Thymus (tissue), 11 donors: ENCODE measurements at regions not wholly inside any gene's neighbourhood (a gene's known extent, or its start where the extent isn't known, plus 50 kb on each side); places are given as distances from the start of the nearest gene placed in this dataset.

Experiments
- DNase-seq, 9 donors: peaks; one replicate each; pipeline ENCODE4 v3.0.0-alpha.2; 2013; ENCODE audit warnings: low spot score in 9 of 9, low read depth in 6 of 9, missing footprints in 1 of 9
- H3K27ac ChIP-seq, 2 donors: one replicate each; pipeline ENCODE4 v1.5.1; 2013; ENCODE audit warnings: control low read depth in 1 of 2, low read depth in 1 of 2, low read length in 1 of 2, mild to moderate bottlenecking in 1 of 2, moderate library complexity in 1 of 2
- H3K27me3 ChIP-seq, 2 donors: one replicate each; pipeline ENCODE4 v1.5.1; 2013; ENCODE audit warnings: low read length in 1 of 2; ENCODE audit not compliant: control insufficient read depth in 2 of 2, insufficient read depth in 1 of 2
- H3K36me3 ChIP-seq, 2 donors: one replicate each; pipeline ENCODE4 v1.5.1; 2013; ENCODE audit warnings: low read length in 1 of 2, mild to moderate bottlenecking in 1 of 2, moderate library complexity in 1 of 2; ENCODE audit not compliant: control insufficient read depth in 2 of 2, insufficient read depth in 2 of 2
- H3K4me1 ChIP-seq, 2 donors: one replicate each; pipeline ENCODE4 v1.5.1; 2013; ENCODE audit warnings: low read length in 2 of 2; ENCODE audit not compliant: control insufficient read depth in 2 of 2, insufficient read depth in 2 of 2
- H3K4me3 ChIP-seq, 2 donors: one replicate each; pipeline ENCODE4 v1.5.1; 2013; ENCODE audit warnings: low read length in 2 of 2, control low read depth in 1 of 2, mild to moderate bottlenecking in 1 of 2
- H3K9me3 ChIP-seq, 2 donors: one replicate each; pipeline ENCODE4 v1.5.1; 2013; ENCODE audit warnings: low read length in 1 of 2, mild to moderate bottlenecking in 1 of 2; ENCODE audit not compliant: control insufficient read depth in 2 of 2, insufficient read depth in 1 of 2
- WGBS: extraction: QIAGEN DNeasy Blood & Tissue Kit; methylation state at CpG from one replicate; pipeline ENCODE4 v1.1.7; 2013; 5-methylcytosine and 5-hydroxymethylcytosine counted together
- donor health status: healthy.

DNA sequence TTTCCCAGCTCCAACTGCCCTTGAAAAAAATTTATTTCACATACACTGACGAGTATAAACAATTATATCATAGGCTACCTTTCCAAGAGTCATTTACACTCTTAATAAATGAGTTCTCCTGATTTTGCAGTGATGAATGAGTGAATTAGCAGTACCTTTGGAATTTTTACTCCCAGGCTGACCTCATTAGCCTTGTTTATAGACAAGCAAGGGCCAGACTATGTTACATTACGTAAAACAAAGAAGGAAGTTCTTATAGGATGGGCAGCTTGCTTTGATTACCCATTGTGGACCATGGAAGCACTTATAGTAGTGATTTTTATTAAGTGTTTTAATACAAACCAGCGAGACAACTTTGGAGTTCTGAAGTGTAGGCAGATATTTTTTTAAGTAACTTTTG lies 112.9 kb upstream of the C1QTNF7 start:
- 91% methylated on average over 3 of the region's 3 CpGs for WGBS
- no peaks in the 10 kb centered on the region for H3K27me3 ChIP-seq
- H3K4me3 ChIP-seq, result no peak overlapping the region

DNA sequence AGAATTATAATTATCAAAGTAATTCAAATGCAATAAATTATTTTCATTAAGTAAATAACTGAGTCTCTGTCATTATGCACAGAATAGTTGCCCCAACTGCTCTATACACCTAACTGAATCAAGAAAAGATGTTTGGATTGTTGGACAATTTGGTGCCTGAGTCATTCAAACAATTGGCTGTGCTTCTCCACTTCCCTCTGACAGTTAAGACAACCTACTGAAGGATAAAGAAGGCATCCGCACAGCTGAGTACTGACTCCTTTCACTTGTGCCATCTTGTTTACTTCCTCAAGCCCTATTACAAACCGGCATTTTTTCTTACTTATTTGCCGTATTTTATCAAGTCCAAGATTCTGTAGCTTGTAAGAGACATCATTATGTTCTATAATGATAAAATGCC lies 110.6 kb upstream of the C1QTNF7 start:
- WGBS, result 96% methylated on average over 3 of the region's 3 CpGs
- DNase-seq, result no peak
- no peaks in the 10 kb centered on the region for H3K36me3 ChIP-seq
- H3K4me1 ChIP-seq, result no peaks in the 10 kb centered on the region
- H3K4me3 ChIP-seq, result no peak overlapping the region
- no peak overlapping the region for H3K27ac ChIP-seq
- H3K27me3 ChIP-seq, result no peaks in the 10 kb centered on the region
- no peaks in the 10 kb centered on the region for H3K9me3 ChIP-seq

More for the DNA sequence above, 112.9 kb upstream of the C1QTNF7 start:
- Histone ChIP-seq H3K9me3 (no peaks in the 10 kb centered on the region), H3K36me3 (no peaks in the 10 kb centered on the region), H3K27ac (no peak overlapping the region), H3K4me1 (no peaks in the 10 kb centered on the region)
- no peak for DNase-seq

DNA sequence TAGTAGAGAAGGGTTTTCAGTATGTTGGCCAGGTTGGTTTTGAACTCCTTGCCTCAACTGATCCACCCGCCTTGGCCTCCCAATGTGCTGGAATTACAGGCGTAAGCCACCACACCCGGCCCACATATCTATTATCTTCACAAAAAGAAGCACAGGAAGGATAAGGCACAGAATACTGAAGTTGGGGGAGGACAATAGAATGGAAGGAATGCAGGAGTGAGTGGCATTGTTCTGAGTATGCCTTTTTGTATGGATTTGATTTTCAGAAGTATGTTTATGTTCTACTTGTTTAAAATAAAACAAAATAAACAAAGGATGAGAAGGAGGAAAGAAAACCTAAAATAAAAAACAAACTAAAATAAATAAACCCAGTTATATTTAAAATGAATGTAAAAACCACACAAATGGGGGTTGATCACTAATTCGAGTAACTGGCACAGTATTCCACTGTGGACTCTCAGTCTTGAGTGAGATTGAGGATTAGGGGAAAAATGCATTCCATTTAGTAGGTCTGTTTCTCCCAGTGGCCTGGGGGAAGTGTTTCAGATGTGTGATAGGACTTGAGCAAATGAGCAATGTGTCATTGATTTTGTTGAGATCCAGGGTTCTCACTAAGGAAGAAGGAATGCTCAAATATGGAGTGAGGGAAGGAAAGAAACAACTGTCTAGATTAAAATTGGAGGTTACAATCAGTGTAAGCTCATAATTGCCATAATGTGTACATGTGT lies 109.0 kb upstream of the C1QTNF7 start:
- 95% methylated on average over 4 of the region's 4 CpGs for WGBS

DNA sequence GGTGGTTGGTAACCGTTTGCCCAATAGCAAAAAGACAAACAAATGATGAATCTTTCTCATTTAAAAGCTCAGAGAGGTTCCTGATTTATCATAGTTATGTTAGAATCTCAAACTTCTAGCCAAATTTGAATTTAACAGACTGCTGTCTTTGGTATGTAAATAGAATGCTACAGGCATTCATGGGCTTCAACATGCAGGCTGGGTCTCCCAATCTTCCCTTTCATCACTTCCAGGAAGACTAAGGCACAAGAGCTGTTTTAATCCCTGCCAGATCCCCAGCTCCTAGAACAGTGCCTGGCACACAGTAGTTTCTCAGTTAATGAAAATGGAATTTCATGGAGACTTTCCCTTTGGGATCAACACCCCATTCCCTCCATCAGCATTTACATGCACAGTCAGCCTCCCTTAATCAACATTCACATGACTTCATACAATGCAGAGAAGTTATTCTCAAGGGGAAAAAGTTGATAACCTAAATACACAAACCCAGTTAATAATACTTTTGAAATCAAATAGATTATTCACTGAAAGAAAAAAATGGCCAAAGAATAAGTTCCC lies 107.6 kb upstream of the C1QTNF7 start:
- WGBS, result 85% methylated on average over 1 of the region's 1 CpG
- H3K36me3 ChIP-seq, result no peaks in the 10 kb centered on the region
- no peaks in the 10 kb centered on the region for H3K9me3 ChIP-seq

More for the DNA sequence above, 109.0 kb upstream of the C1QTNF7 start:
- H3K27me3 ChIP-seq, result no peaks in the 10 kb centered on the region
- H3K4me3 ChIP-seq, result no peak overlapping the region
- H3K9me3 ChIP-seq, result no peaks in the 10 kb centered on the region
- no peaks in the 10 kb centered on the region for H3K36me3 ChIP-seq
- no peaks in the 10 kb centered on the region for H3K4me1 ChIP-seq
- DNase-seq, result no peak
- no peak overlapping the region for H3K27ac ChIP-seq

DNA sequence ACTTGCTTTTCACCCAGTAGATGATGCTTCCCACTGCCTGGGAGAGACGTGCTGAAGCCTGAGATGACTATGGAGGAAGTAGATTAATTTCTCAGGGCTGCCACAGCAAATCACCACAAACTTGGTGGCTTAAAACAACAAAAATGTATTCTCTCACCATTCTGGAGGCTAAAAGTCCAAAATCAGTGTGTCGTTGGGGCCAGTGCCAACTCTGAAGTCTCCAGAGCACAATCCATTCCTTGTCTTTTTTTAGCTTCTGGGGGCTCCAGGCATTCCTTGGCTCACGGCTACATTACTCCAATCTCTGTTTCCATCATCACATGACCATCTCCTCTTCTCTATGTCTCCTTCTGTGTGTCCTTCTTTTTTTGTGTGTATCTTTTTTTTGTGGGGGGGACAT lies 105.8 kb upstream of the C1QTNF7 start:
- Histone ChIP-seq H3K27me3 (no peaks in the 10 kb centered on the region), H3K4me1 (no peaks in the 10 kb centered on the region), H3K9me3 (no peaks in the 10 kb centered on the region), H3K27ac (no peak overlapping the region), H3K36me3 (no peaks in the 10 kb centered on the region), H3K4me3 (no peak overlapping the region)
- DNase-seq, result no peak
- 62% methylated on average over 3 of the region's 3 CpGs for WGBS

More for the DNA sequence above, 107.6 kb upstream of the C1QTNF7 start:
- no peak overlapping the region for H3K4me3 ChIP-seq
- no peak for DNase-seq
- H3K27ac ChIP-seq, result no peak overlapping the region
- H3K27me3 ChIP-seq, result no peaks in the 10 kb centered on the region
- H3K4me1 ChIP-seq, result no peaks in the 10 kb centered on the region

DNA sequence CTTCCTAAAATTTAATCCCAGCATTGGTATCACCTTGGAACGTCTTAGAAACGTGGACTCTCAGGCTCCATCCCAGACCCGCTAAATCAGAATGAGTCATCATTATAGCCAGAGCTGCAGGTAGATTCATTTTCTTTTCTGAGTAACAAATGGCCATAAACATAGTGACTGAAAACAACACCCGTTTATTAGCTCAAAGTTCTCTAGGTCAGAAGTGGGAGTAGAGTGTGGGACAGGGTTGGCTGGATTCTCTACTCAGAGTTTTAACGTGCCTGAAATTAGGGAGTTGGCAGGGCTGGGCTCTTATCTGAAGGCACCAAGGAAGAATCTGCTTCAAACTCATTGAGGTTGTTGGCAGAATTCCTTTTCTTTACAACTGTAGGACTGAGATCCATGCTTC lies 101.8 kb upstream of the C1QTNF7 start:
- Histone ChIP-seq H3K4me3 (no peak overlapping the region), H3K9me3 (no peaks in the 10 kb centered on the region), H3K27me3 (no peaks in the 10 kb centered on the region), H3K27ac (no peak overlapping the region), H3K36me3 (no peaks in the 10 kb centered on the region), H3K4me1 (no peaks in the 10 kb centered on the region)
- DNase-seq, result no peak
- WGBS, result 78% methylated on average over 5 of the region's 5 CpGs

DNA sequence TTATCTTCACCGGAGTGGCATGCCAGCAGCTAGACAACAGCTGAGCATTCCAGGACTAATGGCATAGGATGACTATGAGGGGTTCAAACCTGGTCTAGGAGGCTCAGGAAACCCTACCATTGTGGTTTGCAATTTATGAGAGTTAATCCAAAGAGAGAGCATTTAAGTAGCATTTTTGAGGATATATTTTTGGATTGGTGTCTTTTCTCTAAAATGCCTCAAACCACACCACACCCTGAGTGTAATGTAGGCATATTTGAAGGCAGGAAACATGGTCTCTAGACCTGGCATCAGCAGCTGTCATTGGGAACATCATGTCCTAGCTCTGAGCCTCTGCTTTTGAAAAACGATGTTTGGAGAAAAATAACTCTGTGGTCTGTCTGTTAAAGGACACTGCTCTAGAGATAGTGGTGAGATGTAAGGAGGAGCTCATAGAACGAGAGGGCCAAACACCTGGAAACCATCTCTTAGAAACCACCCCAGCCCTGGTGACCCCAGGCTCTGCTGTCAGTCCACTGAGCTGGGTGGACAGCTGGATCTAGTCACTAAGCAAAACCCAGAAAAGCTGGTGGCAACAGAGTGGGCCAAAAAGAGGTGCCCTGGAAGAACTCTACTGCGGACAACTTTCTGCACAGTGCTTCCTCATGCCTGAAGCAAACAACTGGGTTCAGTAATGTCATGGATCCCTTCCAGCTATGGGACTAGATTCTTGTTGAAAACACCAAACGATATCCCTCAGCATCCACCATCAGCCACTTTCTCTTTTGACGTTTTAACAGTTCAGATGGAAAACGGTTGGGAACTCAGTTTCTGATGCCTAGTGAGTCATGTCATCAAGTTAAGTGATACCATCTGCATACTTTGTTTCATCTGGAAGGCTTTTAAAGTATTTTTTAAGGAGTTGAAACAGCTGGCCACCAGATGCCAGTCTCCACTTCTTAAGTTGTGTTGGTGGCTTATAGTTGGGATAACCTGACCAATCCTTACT lies 100.2 kb upstream of the C1QTNF7 start:
- Histone ChIP-seq H3K27ac (no peak overlapping the region), H3K27me3 (no peaks in the 10 kb centered on the region), H3K4me3 (no peak overlapping the region), H3K4me1 (no peaks in the 10 kb centered on the region), H3K9me3 (no peaks in the 10 kb centered on the region), H3K36me3 (no peaks in the 10 kb centered on the region)
- WGBS, result 93% methylated on average over 7 of the region's 7 CpGs
- DNase-seq, result no peak

DNA sequence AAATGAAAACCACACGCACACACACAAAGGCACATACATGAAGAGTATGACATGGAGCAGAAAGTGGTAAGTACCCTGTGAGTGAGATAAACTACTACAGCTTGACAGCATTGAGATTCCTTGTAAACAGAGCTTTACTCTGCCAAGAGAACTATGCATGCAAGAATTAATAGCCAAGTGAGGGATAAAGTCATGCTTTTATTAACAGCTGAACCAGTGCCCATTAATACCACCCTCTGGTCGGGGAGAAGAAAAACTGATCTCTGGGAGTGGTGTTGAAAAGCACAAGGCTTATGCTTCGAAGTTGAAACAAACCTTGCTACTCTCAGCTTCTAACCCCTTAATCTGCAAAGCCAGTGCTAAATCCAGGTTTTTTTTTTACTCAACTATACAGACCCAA lies 95.9 kb upstream of the C1QTNF7 start:
- Histone ChIP-seq H3K4me1 (no peaks in the 10 kb centered on the region), H3K27ac (no peak overlapping the region), H3K4me3 (no peak overlapping the region), H3K36me3 (no peaks in the 10 kb centered on the region), H3K9me3 (no peaks in the 10 kb centered on the region), H3K27me3 (no peaks in the 10 kb centered on the region)
- DNase-seq, result no peak
- WGBS, result 91% methylated on average over 3 of the region's 3 CpGs

DNA sequence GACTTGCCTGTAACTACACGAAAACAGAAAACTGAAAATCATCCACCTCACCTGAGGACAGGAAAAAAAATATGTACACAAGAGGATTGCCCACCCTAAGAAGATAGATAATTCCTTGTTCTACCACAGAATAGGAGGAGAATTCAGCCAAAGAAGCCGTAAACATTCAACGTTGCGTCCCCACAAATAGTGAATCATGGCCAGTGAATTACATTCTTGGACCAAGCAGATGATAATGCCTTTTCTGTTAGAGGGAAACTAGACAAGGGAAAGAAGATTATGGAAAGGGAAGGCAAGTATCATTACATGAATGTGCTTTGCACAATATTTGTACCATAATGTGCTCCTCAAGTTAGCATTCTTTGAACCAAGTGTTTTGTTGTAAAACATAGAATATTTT lies 95.5 kb upstream of the C1QTNF7 start:
- WGBS, result 96% methylated on average over 4 of the region's 4 CpGs
- no peaks in the 10 kb centered on the region for H3K27me3 ChIP-seq

More for the DNA sequence above, 95.5 kb upstream of the C1QTNF7 start:
- H3K9me3 ChIP-seq, result no peaks in the 10 kb centered on the region
- DNase-seq, result no peak
- H3K4me3 ChIP-seq, result no peak overlapping the region
- H3K36me3 ChIP-seq, result no peaks in the 10 kb centered on the region
- no peaks in the 10 kb centered on the region for H3K4me1 ChIP-seq
- H3K27ac ChIP-seq, result no peak overlapping the region
